MM.1S (cell line): ENCODE measurements at regions not wholly inside any gene's neighbourhood (a gene's known extent, or its start where the extent isn't known, plus 50 kb on each side); places are given as distances from the start of the nearest gene placed in this dataset.

Experiments
- DNase-seq: peaks from one replicate; pipeline ENCODE4 v3.0.0-alpha.2; 2015
- H2AFZ ChIP-seq: fragments of 300-600 bp; sonication (generic); 2 replicates; pipeline ENCODE4 v1.6.0; 2016; ENCODE audit warnings: antibody characterized with exemption, low read length
- H3F3A ChIP-seq: fragments of 300-600 bp; sonication (generic); 2 replicates; pipeline ENCODE4 v1.6.1; 2016; ENCODE audit warnings: mild to moderate bottlenecking, antibody characterized with exemption, low read length, moderate library complexity, mixed read lengths; ENCODE audit not compliant: insufficient read depth
- H3K27ac ChIP-seq: fragments of 300-600 bp; sonication (generic); 2 replicates; pipeline ENCODE4 v1.5.1; 2016; ENCODE audit warnings: mild to moderate bottlenecking, low read length
- H3K27me3 ChIP-seq: fragments of 300-600 bp; sonication (generic); replicated peaks from 2 replicates; pipeline ENCODE4 v1.6.0; 2016; ENCODE audit warnings: low read length; ENCODE audit not compliant: insufficient read depth
- H3K36me3 ChIP-seq: fragments of 300-600 bp; sonication (generic); replicated peaks from 2 replicates; pipeline ENCODE4 v1.6.1; 2016; ENCODE audit warnings: mild to moderate bottlenecking, low read length, mixed read lengths; ENCODE audit not compliant: insufficient read depth
- H3K4me1 ChIP-seq: fragments of 300-600 bp; sonication (generic); 2 replicates; pipeline ENCODE4 v1.6.1; 2016; ENCODE audit warnings: low read length, mixed read lengths
- H3K4me2 ChIP-seq: fragments of 300-600 bp; sonication (generic); 2 replicates; pipeline ENCODE4 v1.6.0; 2016; ENCODE audit warnings: low read depth, low read length
- H3K4me3 ChIP-seq: fragments of 300-600 bp; sonication (generic); 2 replicates; pipeline ENCODE4 v1.5.1; 2016; ENCODE audit warnings: low read length, mixed read lengths
- H3K79me2 ChIP-seq: fragments of 300-600 bp; sonication (generic); 2 replicates; pipeline ENCODE4 v1.6.1; 2016; ENCODE audit warnings: mixed run types, low read length, mixed read lengths
- H3K9ac ChIP-seq: fragments of 300-600 bp; sonication (generic); 2 replicates; pipeline ENCODE4 v1.6.1; 2016; ENCODE audit warnings: low read length, mixed read lengths
- H3K9me2 ChIP-seq: fragments of 300-600 bp; sonication (generic); replicated peaks from 2 replicates; pipeline ENCODE4 v1.6.1; 2016; ENCODE audit warnings: mild to moderate bottlenecking, low read length, mixed read lengths; ENCODE audit not compliant: insufficient read depth
- H3K9me3 ChIP-seq: fragments of 300-600 bp; sonication (generic); replicated peaks from 2 replicates; pipeline ENCODE4 v1.6.1; 2016; ENCODE audit warnings: mild to moderate bottlenecking, low read length, mixed read lengths; ENCODE audit not compliant: insufficient read depth
- H4K20me1 ChIP-seq: fragments of 300-600 bp; sonication (generic); 2 replicates; pipeline ENCODE4 v1.6.1; 2016; ENCODE audit warnings: mild to moderate bottlenecking, low read length, moderate library complexity, mixed read lengths; ENCODE audit not compliant: insufficient read depth
- EZH2 ChIP-seq: fragments of 300-600 bp; sonication (generic); optimal IDR thresholded peaks from 2 replicates; pipeline ENCODE3; 2017; ENCODE audit warnings: low read depth, mild to moderate bottlenecking, antibody characterized with exemption, low read length, mixed read lengths
- EZH2phosphoT487 ChIP-seq: fragments of 300-600 bp; sonication (generic); IDR thresholded peaks from 2 replicates; pipeline ENCODE4 v1.6.1; 2018; ENCODE audit warnings: antibody characterized with exemption, low read length
- TF ChIP-seq, protein P1 (sequence below): fragments of 300-600 bp; sonication (generic); IDR thresholded peaks from 2 replicates; pipeline ENCODE4 v1.5.1; 2016; ENCODE audit warnings: antibody characterized with exemption, low read length, mixed read lengths

DNA sequence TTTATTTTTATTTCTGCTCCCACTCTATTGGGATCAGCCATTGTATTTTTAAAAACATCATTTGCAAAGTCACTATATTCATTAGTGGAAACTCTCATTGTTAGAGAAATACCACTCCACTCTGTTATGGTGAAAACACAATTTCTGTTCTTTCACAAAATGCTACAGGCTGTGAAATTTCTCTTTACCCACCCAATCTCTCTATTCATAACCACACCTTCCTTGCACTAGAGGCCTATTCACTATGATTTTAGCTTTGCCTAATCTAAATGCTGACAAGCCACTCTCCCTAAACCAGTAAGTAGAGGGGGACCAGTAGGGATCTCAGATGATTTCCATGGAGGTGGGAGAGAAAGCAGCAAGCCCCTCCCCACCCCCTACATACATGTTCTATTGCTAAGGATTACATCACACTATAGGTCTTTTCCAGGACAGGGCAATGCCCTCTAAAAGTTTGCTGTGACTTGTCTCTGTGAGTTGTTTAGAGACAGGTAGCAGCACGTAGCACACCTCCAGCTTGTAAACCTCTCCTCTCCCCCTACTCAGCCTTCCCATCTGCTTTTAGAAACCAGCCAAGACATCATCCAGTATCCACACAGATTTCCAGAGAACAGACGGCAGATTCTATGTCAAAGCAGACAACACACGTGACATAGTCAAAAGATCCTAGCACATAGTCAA lies 58.3 kb upstream of the PPP1R3C start:
- Histone ChIP-seq H3K9me2 (no peaks in the 10 kb centered on the region), H3K36me3 (no peaks in the 10 kb centered on the region), H3K9me3 (no peaks in the 10 kb centered on the region), H3K27ac (no peak overlapping the region), H3K79me2 (no peaks in the 10 kb centered on the region), H3K27me3 (no peaks in the 10 kb centered on the region), H3F3A (no peaks in the 10 kb centered on the region), H3K9ac (no peak overlapping the region), H2AFZ (no peak overlapping the region), H3K4me2 (no peak overlapping the region), H3K4me3 (no peak overlapping the region), H3K4me1 (no peaks in the 10 kb centered on the region), H4K20me1 (no peaks in the 10 kb centered on the region)
- TF ChIP-seq EZH2phosphoT487 (no peak), EZH2 (no peak)
- TF ChIP-seq, protein P1, sequence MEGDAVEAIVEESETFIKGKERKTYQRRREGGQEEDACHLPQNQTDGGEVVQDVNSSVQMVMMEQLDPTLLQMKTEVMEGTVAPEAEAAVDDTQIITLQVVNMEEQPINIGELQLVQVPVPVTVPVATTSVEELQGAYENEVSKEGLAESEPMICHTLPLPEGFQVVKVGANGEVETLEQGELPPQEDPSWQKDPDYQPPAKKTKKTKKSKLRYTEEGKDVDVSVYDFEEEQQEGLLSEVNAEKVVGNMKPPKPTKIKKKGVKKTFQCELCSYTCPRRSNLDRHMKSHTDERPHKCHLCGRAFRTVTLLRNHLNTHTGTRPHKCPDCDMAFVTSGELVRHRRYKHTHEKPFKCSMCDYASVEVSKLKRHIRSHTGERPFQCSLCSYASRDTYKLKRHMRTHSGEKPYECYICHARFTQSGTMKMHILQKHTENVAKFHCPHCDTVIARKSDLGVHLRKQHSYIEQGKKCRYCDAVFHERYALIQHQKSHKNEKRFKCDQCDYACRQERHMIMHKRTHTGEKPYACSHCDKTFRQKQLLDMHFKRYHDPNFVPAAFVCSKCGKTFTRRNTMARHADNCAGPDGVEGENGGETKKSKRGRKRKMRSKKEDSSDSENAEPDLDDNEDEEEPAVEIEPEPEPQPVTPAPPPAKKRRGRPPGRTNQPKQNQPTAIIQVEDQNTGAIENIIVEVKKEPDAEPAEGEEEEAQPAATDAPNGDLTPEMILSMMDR: no peak
- no peak for DNase-seq

DNA sequence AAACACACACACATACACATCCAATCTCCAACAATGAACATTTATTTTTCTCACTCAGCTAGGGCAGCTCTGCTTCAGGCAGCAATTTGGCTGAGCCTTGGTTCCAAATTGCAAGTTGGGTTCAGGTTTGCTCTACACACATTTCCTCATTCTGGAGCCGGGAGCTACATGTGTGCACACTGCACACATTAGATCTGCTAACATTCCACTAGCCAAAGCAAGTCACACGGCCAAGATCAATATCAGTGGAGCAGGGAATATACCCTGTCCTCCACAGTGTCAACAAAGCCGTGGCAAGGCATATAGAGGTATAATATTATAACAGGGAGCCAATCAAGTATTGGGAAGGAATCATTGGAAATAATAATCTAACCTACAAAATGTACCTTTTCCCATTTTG lies 57.5 kb upstream of the PPP1R3C start:
- H3K27ac ChIP-seq: no peak overlapping the region
- TF ChIP-seq, protein P1: no peak
- TF ChIP-seq EZH2phosphoT487 (no peak), EZH2 (no peak)
- H2AFZ ChIP-seq: no peak overlapping the region

DNA sequence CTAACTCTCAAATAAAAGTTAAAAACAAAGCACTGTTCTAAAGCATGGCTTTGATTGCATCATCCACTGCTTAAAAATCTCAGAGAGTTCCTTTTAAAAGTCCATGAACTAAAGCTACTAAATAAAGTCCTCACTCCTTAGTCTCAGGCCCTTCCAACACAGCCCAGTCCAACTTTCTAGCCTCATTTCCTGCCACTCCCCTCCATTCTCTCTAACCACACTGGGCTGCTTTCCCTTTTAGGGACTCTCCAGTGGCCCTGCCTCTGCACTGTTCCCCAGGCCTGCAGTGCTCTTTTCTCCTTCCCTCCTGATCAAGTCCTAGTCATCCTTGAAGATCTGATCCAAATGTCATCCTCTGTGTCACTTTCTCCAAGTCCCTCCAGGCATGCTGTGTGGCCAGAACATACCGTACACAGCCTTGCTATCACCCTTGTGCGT lies 56.9 kb upstream of the PPP1R3C start:
- Histone ChIP-seq H3K79me2 (no peaks in the 10 kb centered on the region), H2AFZ (no peak overlapping the region), H3K36me3 (no peaks in the 10 kb centered on the region), H3K9me3 (no peaks in the 10 kb centered on the region), H3K9me2 (no peaks in the 10 kb centered on the region), H4K20me1 (no peaks in the 10 kb centered on the region), H3K9ac (no peak overlapping the region), H3K4me1 (no peaks in the 10 kb centered on the region), H3K4me2 (no peak overlapping the region), H3F3A (no peaks in the 10 kb centered on the region), H3K27ac (no peak overlapping the region), H3K27me3 (no peaks in the 10 kb centered on the region), H3K4me3 (no peak overlapping the region)
- DNase-seq: no peak
- no peak for TF ChIP-seq EZH2phosphoT487
- no peak for TF ChIP-seq EZH2
- TF ChIP-seq, protein P1: no peak

More for the DNA sequence above, 57.5 kb upstream of the PPP1R3C start:
- Histone ChIP-seq H3K4me1 (no peaks in the 10 kb centered on the region), H3K79me2 (no peaks in the 10 kb centered on the region), H4K20me1 (no peaks in the 10 kb centered on the region), H3K4me3 (no peak overlapping the region), H3F3A (no peaks in the 10 kb centered on the region), H3K36me3 (no peaks in the 10 kb centered on the region), H3K4me2 (no peak overlapping the region), H3K9me3 (no peaks in the 10 kb centered on the region), H3K9me2 (no peaks in the 10 kb centered on the region), H3K27me3 (no peaks in the 10 kb centered on the region), H3K9ac (no peak overlapping the region)
- no peak for DNase-seq
